SK-N-SH (cell line): ENCODE measurements at regions not wholly inside any gene's neighbourhood (a gene's known extent, or its start where the extent isn't known, plus 50 kb on each side); places are given as distances from the start of the nearest gene placed in this dataset.

Experiments used
- CTCF ChIA-PET: fragments of 300-600, 350-600 bp; formaldehyde crosslinking; extraction: SDS; loops from one replicate; lab custom pipeline; 2021; lab: Yijun Ruan, JAX
- POLR2A ChIA-PET: fragments of 350-600 bp; sonication (Branson Sonifier 250); formaldehyde crosslinking; extraction: SDS; loops from one replicate; lab custom pipeline; 2020; ENCODE audit warnings: antibody characterized with exemption, inconsistent platforms; lab: Yijun Ruan, JAX
- DNase-seq: peaks from one replicate; pipeline ENCODE4 v3.0.0; 2012
- H2AFZ ChIP-seq: fragments of 200-600 bp; sonication (generic); 2 replicates; pipeline ENCODE4 v1.8.1; 2016; ENCODE audit warnings: antibody characterized with exemption, mild to moderate bottlenecking, low read depth
- H3F3A ChIP-seq: fragments of 200-600 bp; sonication (generic); replicated peaks from 2 replicates; pipeline ENCODE3; 2016; ENCODE audit warnings: antibody characterized with exemption, mild to moderate bottlenecking; ENCODE audit not compliant: insufficient read depth
- H3K27ac ChIP-seq, 2 experiments: fragments of 200-500 bp in 1 of 2; fragments of 200-600 bp in 1 of 2; sonication (Bioruptor generic) in 1 of 2; sonication (generic), shearing (Covaris generic) in 1 of 2; 2 replicates each; pipeline versions ENCODE4 v1.5.1 to v1.6.1; 2014 to 2016; ENCODE audit warnings: low read depth in 2 of 2, inconsistent platforms in 1 of 2, low read length in 1 of 2, mild to moderate bottlenecking in 1 of 2, mixed read lengths in 1 of 2
- H3K27me3 ChIP-seq: fragments of 200-600 bp; sonication (generic), shearing (Covaris generic); 2 replicates; pipeline ENCODE4 v1.6.1; 2016; ENCODE audit warnings: mixed run types; ENCODE audit not compliant: insufficient read depth
- H3K36me3 ChIP-seq, 2 experiments: fragments of 200-500 bp in 1 of 2; fragments of 200-600 bp in 1 of 2; sonication (Bioruptor generic) in 1 of 2; sonication (generic) in 1 of 2; replicated peaks in 1 of 2; 2 replicates each; pipeline versions ENCODE3 to v1.5.1; 2014 to 2016; ENCODE audit warnings: low read length in 1 of 2, mild to moderate bottlenecking in 1 of 2; ENCODE audit not compliant: insufficient read depth in 2 of 2, control insufficient read depth in 1 of 2
- H3K4me1 ChIP-seq, 2 experiments: fragments of 200-500 bp in 1 of 2; fragments of 200-600 bp in 1 of 2; sonication (Bioruptor generic) in 1 of 2; sonication (generic), shearing (Covaris generic) in 1 of 2; 2 replicates each; pipeline versions ENCODE4 v1.5.1 to v1.6.1; 2014 to 2016; ENCODE audit warnings: low read depth in 1 of 2, low read length in 1 of 2, mixed run types in 1 of 2; ENCODE audit not compliant: insufficient read depth in 2 of 2, control insufficient read depth in 1 of 2
- H3K4me2 ChIP-seq: fragments of 200-600 bp; sonication (generic), shearing (Covaris generic); 2 replicates; pipeline ENCODE4 v1.6.1; 2017; ENCODE audit warnings: mixed run types
- H3K4me3 ChIP-seq, 2 experiments: fragments of 200-500 bp in 1 of 2; fragments of 200-600 bp in 1 of 2; sonication (Bioruptor generic) in 1 of 2; sonication (generic), shearing (Covaris generic) in 1 of 2; 2 replicates each; pipeline versions ENCODE4 v1.5.1 to v1.8.1; 2014 to 2016; ENCODE audit warnings: low read depth in 2 of 2, inconsistent platforms in 1 of 2, low read length in 1 of 2, mild to moderate bottlenecking in 1 of 2, mixed read lengths in 1 of 2, moderate library complexity in 1 of 2
- H3K79me2 ChIP-seq: fragments of 200-600 bp; sonication (generic); 2 replicates; pipeline ENCODE4 v1.8.1; 2017; ENCODE audit warnings: mild to moderate bottlenecking; ENCODE audit not compliant: insufficient read depth
- H3K9ac ChIP-seq: fragments of 200-600 bp; sonication (generic); 2 replicates; pipeline ENCODE4 v1.6.1; 2017; ENCODE audit warnings: mixed run types
- H3K9me2 ChIP-seq: fragments of 200-600 bp; sonication (generic); 2 replicates; pipeline ENCODE4 v1.6.1; 2017; ENCODE audit warnings: mixed run types
- H3K9me3 ChIP-seq: fragments of 200-600 bp; sonication (generic); 2 replicates; pipeline ENCODE4 v1.6.1; 2017; ENCODE audit warnings: mixed run types, mild to moderate bottlenecking, moderate library complexity
- H4K20me1 ChIP-seq: fragments of 200-600 bp; sonication (generic); 2 replicates; pipeline ENCODE4 v1.6.1; 2017; ENCODE audit warnings: mild to moderate bottlenecking, mixed run types; ENCODE audit not compliant: insufficient read depth
- CHD2 ChIP-seq: fragments of 150-350 bp; IDR thresholded peaks from 2 replicates; pipeline ENCODE4 v1.6.1; 2018; ENCODE audit warnings: low read length; ENCODE audit not compliant: partially characterized antibody
- CTCF ChIP-seq: fragments of 200-600 bp; sonication (generic); IDR thresholded peaks from 2 replicates; pipeline ENCODE4 v1.6.1; 2017; ENCODE audit warnings: antibody characterized with exemption, mild to moderate bottlenecking, moderate library complexity
- EP300 ChIP-seq, 2 experiments: IDR thresholded peaks; 2 replicates each; pipeline versions ENCODE4 v1.4.0 to v1.6.1; 2012; ENCODE audit warnings: borderline replicate concordance in 1 of 2, low read depth in 1 of 2, low read length in 1 of 2
- FOSL2 ChIP-seq: IDR thresholded peaks from 2 replicates; pipeline ENCODE4 v1.4.0; 2012; ENCODE audit warnings: low read depth, mild to moderate bottlenecking, moderate library complexity, borderline replicate concordance
- FOXJ3 ChIP-seq: sonication (generic); formaldehyde crosslinking; IDR thresholded peaks from 2 replicates; pipeline ENCODE4 v1.5.1; 2020; ENCODE audit warnings: mild to moderate bottlenecking, missing genetic modification reagents
- FOXM1 ChIP-seq: IDR thresholded peaks from 2 replicates; pipeline ENCODE4 v1.4.0; 2012; ENCODE audit warnings: low read depth, mild to moderate bottlenecking
- MXI1 ChIP-seq: IDR thresholded peaks from 2 replicates; pipeline ENCODE4 v1.6.1; 2012; ENCODE audit warnings: mild to moderate bottlenecking, low read depth, low read length, improper control_type of control experiment
- NRF1 ChIP-seq: IDR thresholded peaks from 2 replicates; pipeline ENCODE4 v1.6.1; 2012; ENCODE audit warnings: low read depth, mild to moderate bottlenecking, low read length
- RAD21 ChIP-seq: IDR thresholded peaks from 2 replicates; pipeline ENCODE4 v1.6.1; 2012; ENCODE audit warnings: mild to moderate bottlenecking, low read length
- RFX5 ChIP-seq: IDR thresholded peaks from 2 replicates; pipeline ENCODE4 v1.6.1; 2012; ENCODE audit warnings: mild to moderate bottlenecking, improper control_type of control experiment, low read length
- SIN3A ChIP-seq: IDR thresholded peaks from 2 replicates; pipeline ENCODE4 v1.6.1; 2012; ENCODE audit warnings: low read depth, mild to moderate bottlenecking, low read length, moderate library complexity, borderline replicate concordance
- TAF1 ChIP-seq: IDR thresholded peaks from 2 replicates; pipeline ENCODE4 v1.6.1; 2012; ENCODE audit warnings: low read depth, mild to moderate bottlenecking, low read length, moderate library complexity, borderline replicate concordance
- TCF12 ChIP-seq: IDR thresholded peaks from 2 replicates; pipeline ENCODE4 v1.4.0; 2012
- WGBS: methylation state at CpG from one replicate; pipeline ENCODE4 v1.1.6; 2017; ENCODE audit warnings: low lambda C conversion rate; 5-methylcytosine and 5-hydroxymethylcytosine counted together

- Histone ChIP-seq H4K20me1 (no peaks in the 10 kb centered on the region), H2AFZ (no peak overlapping the region), H3K4me2 (peak overlapping the region; percentile 66; the same call in 1 of the 2 replicates), H3K9ac (no peak overlapping the region), H3K27ac (no peak overlapping the region), H3K4me1 (no peaks in the 10 kb centered on the region), H3K9me2 (no peaks in the 10 kb centered on the region), H3K27me3 (no peaks in the 10 kb centered on the region; the same call in 1 of the 2 replicates), H3K9me3 (no peaks in the 10 kb centered on the region), H3K79me2 (no peaks in the 10 kb centered on the region), H3K36me3 (no peaks in the 10 kb centered on the region), H3K4me3 (no peak overlapping the region), H3F3A (no peaks in the 10 kb centered on the region)
- WGBS, result 9% methylated on average over 7 of the region's 7 CpGs
- POLR2A ChIA-PET, result no interaction called here
- DNase-seq, result no peak
- TF ChIP-seq CHD2, result no peak
- no peak for TF ChIP-seq FOXM1
- no peak for TF ChIP-seq FOSL2
- no peak for TF ChIP-seq MXI1
- TF ChIP-seq TAF1, result no peak
- CTCF ChIA-PET, result interaction anchor here (0.8 to 1.8 kb wide), 3 partner anchors 10 to 20 kb away, joined by 3 to 5 read pairs (median 3); no protein-coding TSS in a partner anchor
Observed at GRCh38 chr5:88396751-88397281, 128.2 kb upstream of the TMEM161B start.

- DNase-seq, result no peak
- no peak for TF ChIP-seq TCF12
- TF ChIP-seq RAD21, result no peak
- no peak for TF ChIP-seq RFX5
- TF ChIP-seq TAF1, result no peak
- no peak for TF ChIP-seq FOSL2
- TF ChIP-seq CTCF, result no peak
- TF ChIP-seq SIN3A, result no peak
- no peak for TF ChIP-seq NRF1
- TF ChIP-seq EP300 (IDR thresholded peaks at IDR 0.05; ENCODE audit: borderline replicate concordance in 1 of 2, low read depth in 1 of 2, low read length in 1 of 2), result no peak
- no peak for TF ChIP-seq MXI1
- TF ChIP-seq FOXJ3, result no peak
Observed at GRCh38 chr5:88396000-88396535, 127.4 kb upstream of the TMEM161B start.

More at GRCh38 chr5:88396000-88396535, 127.4 kb upstream of the TMEM161B start:
- Histone ChIP-seq H3K27me3 (no peaks in the 10 kb centered on the region; the same call in 1 of the 2 replicates), H3K4me2 (no peak overlapping the region), H3K9me2 (no peaks in the 10 kb centered on the region), H3K27ac (no peak overlapping the region), H3K4me1 (no peaks in the 10 kb centered on the region), H3K4me3 (no peak overlapping the region), H3K79me2 (no peaks in the 10 kb centered on the region), H4K20me1 (no peaks in the 10 kb centered on the region), H2AFZ (no peak overlapping the region), H3K9ac (no peak overlapping the region), H3F3A (no peaks in the 10 kb centered on the region), H3K36me3 (no peaks in the 10 kb centered on the region), H3K9me3 (no peaks in the 10 kb centered on the region)
- CTCF ChIA-PET, result interaction anchor here (1.8 kb wide), 1 partner anchor 9 kb away, joined by 5 read pairs; no protein-coding TSS in a partner anchor
- POLR2A ChIA-PET, result no interaction called here
- WGBS, result 16% methylated on average over 2 of the region's 2 CpGs
